IMR-90 (cell line): ENCODE measurements at regions not wholly inside any gene's neighbourhood (a gene's known extent, or its start where the extent isn't known, plus 50 kb on each side); places are given as distances from the start of the nearest gene placed in this dataset.

Experiments
- ATAC-seq: fragments of 200-7000 bp; cut with Tn5 transposase; 2 replicates; pipeline ENCODE4 v1.9.1; 2020; ENCODE audit warnings: low read depth, mild to moderate bottlenecking, moderate library complexity
- BruUV-seq: library from RNA; stranded (reverse); fragments of 400-500 nt; replicated peaks from 2 replicates; lab custom pipeline; 2021; lab: Mats Ljungman, UMichigan
- CTCF ChIA-PET: fragments of 300-600 bp; formaldehyde crosslinking; extraction: SDS; loops from one replicate; lab custom pipeline; 2021; ENCODE audit warnings: antibody characterized with exemption; lab: Yijun Ruan, JAX
- POLR2A ChIA-PET: fragments of 300-600 bp; sonication (Branson Sonifier 250); formaldehyde crosslinking; loops from one replicate; lab custom pipeline; 2022; ENCODE audit warnings: antibody characterized with exemption; ENCODE audit not compliant: unreplicated experiment; lab: Charles Lee
- DNase-seq: peaks from one replicate; pipeline ENCODE4 v3.0.0; 2013
- H2AFZ ChIP-seq: replicated peaks from 2 replicates; pipeline ENCODE3; 2013; ENCODE audit warnings: low read length, mild to moderate bottlenecking; ENCODE audit not compliant: poor library complexity
- H2AK5ac ChIP-seq: 2 replicates; pipeline ENCODE4 v1.6.1; 2013; ENCODE audit warnings: low read depth, low read length, inconsistent platforms
- H2AK9ac ChIP-seq: replicated peaks from 2 replicates; pipeline ENCODE3; 2013; ENCODE audit warnings: mild to moderate bottlenecking, low read depth, low read length, moderate library complexity; ENCODE audit not compliant: poor library complexity
- H2BK120ac ChIP-seq: 2 replicates; pipeline ENCODE4 v1.6.1; 2013; ENCODE audit warnings: low read depth, low read length, inconsistent platforms
- H2BK15ac ChIP-seq: 3 replicates; pipeline ENCODE4 v1.6.1; 2013; ENCODE audit warnings: low read depth, low read length, inconsistent platforms
- H2BK20ac ChIP-seq: 2 replicates; pipeline ENCODE4 v1.6.1; 2013; ENCODE audit warnings: low read depth, mild to moderate bottlenecking, inconsistent platforms, low read length, moderate library complexity
- H2BK5ac ChIP-seq: 2 replicates; pipeline ENCODE4 v1.6.1; 2013; ENCODE audit warnings: mild to moderate bottlenecking, low read depth, low read length, inconsistent platforms; ENCODE audit not compliant: poor library complexity, severe bottlenecking
- H3K14ac ChIP-seq: replicated peaks from 2 replicates; pipeline ENCODE4 v1.6.1; 2013; ENCODE audit warnings: low read depth, low read length, inconsistent platforms
- H3K18ac ChIP-seq: 2 replicates; pipeline ENCODE4 v1.6.1; 2013; ENCODE audit warnings: low read depth, low read length, control low read depth
- H3K23ac ChIP-seq: 2 replicates; pipeline ENCODE4 v1.6.1; 2013; ENCODE audit warnings: low read depth, low read length, inconsistent platforms
- H3K27ac ChIP-seq: 2 replicates; pipeline ENCODE4 v1.5.1; 2013; ENCODE audit warnings: mild to moderate bottlenecking, control low read depth, low read length; ENCODE audit not compliant: insufficient read depth
- H3K27me3 ChIP-seq: 2 replicates; pipeline ENCODE4 v1.6.1; 2013; ENCODE audit warnings: low read length; ENCODE audit not compliant: control insufficient read depth, insufficient read depth
- H3K36me3 ChIP-seq: 2 replicates; pipeline ENCODE4 v1.6.1; 2013; ENCODE audit warnings: low read length, mixed read lengths; ENCODE audit not compliant: control insufficient read depth, insufficient read depth
- H3K4ac ChIP-seq: 2 replicates; pipeline ENCODE4 v1.6.1; 2013; ENCODE audit warnings: low read depth, low read length, inconsistent platforms
- H3K4me1 ChIP-seq: 2 replicates; pipeline ENCODE4 v1.6.1; 2013; ENCODE audit warnings: low read length, mixed read lengths; ENCODE audit not compliant: control insufficient read depth, insufficient read depth
- H3K4me2 ChIP-seq: 2 replicates; pipeline ENCODE4 v1.6.1; 2013; ENCODE audit warnings: low read depth, mild to moderate bottlenecking, control low read depth, low read length, moderate library complexity
- H3K4me3 ChIP-seq: 2 replicates; pipeline ENCODE4 v1.5.1; 2013; ENCODE audit warnings: low read depth, mild to moderate bottlenecking, control low read depth, low read length, moderate library complexity; ENCODE audit not compliant: insufficient read depth
- H3K56ac ChIP-seq: 2 replicates; pipeline ENCODE4 v1.6.1; 2013; ENCODE audit warnings: low read length, inconsistent platforms; ENCODE audit not compliant: insufficient read depth; ENCODE audit errors: extremely low read depth
- H3K79me1 ChIP-seq, 2 experiments: 2 replicates each; pipeline ENCODE4 v1.6.1; 2013; ENCODE audit warnings: low read length in 2 of 2, inconsistent platforms in 1 of 2, low read depth in 1 of 2
- H3K9ac ChIP-seq: 2 replicates; pipeline ENCODE4 v1.6.1; 2013; ENCODE audit warnings: low read depth, low read length, control low read depth
- H3K9me1 ChIP-seq: 2 replicates; pipeline ENCODE4 v1.6.1; 2013; ENCODE audit warnings: low read length, inconsistent platforms; ENCODE audit not compliant: insufficient read depth
- H3K9me3 ChIP-seq: 2 replicates; pipeline ENCODE4 v1.6.1; 2013; ENCODE audit warnings: low read length; ENCODE audit not compliant: control insufficient read depth, insufficient read depth
- H4K20me1 ChIP-seq: 2 replicates; pipeline ENCODE4 v1.6.1; 2013; ENCODE audit warnings: low read length, inconsistent platforms; ENCODE audit not compliant: insufficient read depth
- H4K5ac ChIP-seq: 2 replicates; pipeline ENCODE4 v1.6.1; 2013; ENCODE audit warnings: mild to moderate bottlenecking, low read depth, low read length, control low read depth
- H4K8ac ChIP-seq, 2 experiments: 2 replicates each; pipeline ENCODE4 v1.6.1; 2013; ENCODE audit warnings: low read depth in 2 of 2, low read length in 2 of 2, control low read depth in 1 of 2, inconsistent platforms in 1 of 2
- H4K91ac ChIP-seq: 2 replicates; pipeline ENCODE4 v1.6.1; 2013; ENCODE audit warnings: low read depth, low read length, inconsistent platforms; ENCODE audit not compliant: insufficient read depth
- BHLHE40 ChIP-seq: fragments of 150-350 bp; IDR thresholded peaks from 2 replicates; pipeline ENCODE4 v1.6.1; 2016; ENCODE audit warnings: mild to moderate bottlenecking, low read depth, low read length
- CHD1 ChIP-seq: IDR thresholded peaks from 2 replicates; pipeline ENCODE4 v1.6.1; 2012; ENCODE audit warnings: low read depth, low read length, improper control_type of control experiment
- MAFK ChIP-seq: IDR thresholded peaks from 2 replicates; pipeline ENCODE4 v1.6.1; 2012; ENCODE audit warnings: low read depth, low read length, improper control_type of control experiment
- NFE2L2 ChIP-seq: fragments of 150-350 bp; IDR thresholded peaks from 2 replicates; pipeline ENCODE4 v1.6.1; 2016; ENCODE audit warnings: low read depth, mild to moderate bottlenecking, low read length
- POLR2A ChIP-seq: IDR thresholded peaks from 2 replicates; pipeline ENCODE4 v1.6.1; 2012; ENCODE audit warnings: mild to moderate bottlenecking, low read depth, low read length
- RAD21 ChIP-seq: IDR thresholded peaks from 2 replicates; pipeline ENCODE4 v1.6.1; 2012; ENCODE audit warnings: low read length, improper control_type of control experiment
- RCOR1 ChIP-seq: IDR thresholded peaks from 2 replicates; pipeline ENCODE4 v1.6.1; 2012; ENCODE audit warnings: mild to moderate bottlenecking, low read length, improper control_type of control experiment; ENCODE audit not compliant: insufficient replicate concordance
- SMC3 ChIP-seq: fragments of 150-350 bp; IDR thresholded peaks from 2 replicates; pipeline ENCODE4 v1.6.1; 2016; ENCODE audit warnings: low read depth, mild to moderate bottlenecking, antibody characterized with exemption, low read length, moderate library complexity
- WGBS, 2 experiments: methylation state at CpG; one replicate each; pipeline versions ENCODE4 v1.1.5 to v1.1.7; 2013; ENCODE audit warnings: missing lambda C conversion rate in 2 of 2; ENCODE audit not compliant: insufficient read length in 1 of 2; ENCODE audit errors: extremely low coverage in 2 of 2; 5-methylcytosine and 5-hydroxymethylcytosine counted together
- dilution Hi-C: fragments of 300-500 bp; cut with HindIII; formaldehyde crosslinking; loops from one replicate; pipeline ENCODE4 v1.14.3; 2018; ENCODE audit warnings: low sequenced_read_pairs; ENCODE audit not compliant: unreplicated experiment
- in situ Hi-C: fragments of 300-500 bp; cut with MboI; formaldehyde crosslinking; loops from 3 replicates; pipeline ENCODE4 v1.14.3; 2019; ENCODE audit warnings: low sequenced_read_pairs, inconsistent platforms, mixed read lengths
- intact Hi-C: fragments of 100-400 bp; cut with micrococcal nuclease; formaldehyde crosslinking; loops from 2 replicates; pipeline ENCODE4 v1.10.0; 2022
- TF ChIP-seq, protein P1 (sequence below): fragments of 150-350 bp; IDR thresholded peaks from 2 replicates; pipeline ENCODE4 v1.6.1; 2016; ENCODE audit warnings: low read depth, mild to moderate bottlenecking, low read length, moderate library complexity, borderline replicate concordance

DNA sequence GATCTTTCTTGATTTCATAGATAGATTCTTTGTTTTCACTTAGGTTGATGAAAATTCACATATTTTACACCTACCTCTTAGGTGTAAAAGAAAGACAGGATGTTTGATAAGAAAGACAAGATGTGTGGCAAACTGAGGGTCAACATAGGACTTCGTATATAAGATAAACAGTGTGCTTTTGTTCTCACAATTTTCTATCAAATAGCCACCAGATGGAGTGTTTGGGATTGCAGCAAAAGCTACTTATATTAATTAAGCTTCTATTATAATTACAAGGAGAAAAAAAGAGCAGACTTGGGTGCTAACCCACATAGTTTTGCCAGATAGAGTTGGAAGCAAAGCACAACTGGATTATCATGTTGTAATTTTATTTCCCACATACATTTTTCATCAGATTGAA, 232.9 kb downstream of the CDH7 start:
- Histone ChIP-seq H3K9ac (no peak overlapping the region), H4K20me1 (no peaks in the 10 kb centered on the region), H2BK5ac (no peak overlapping the region), H3K9me3 (peaks cover 2% of the 10 kb centered on the region; the same call in 1 of the 2 replicates), H2AK9ac (no peak overlapping the region), H3K27ac (no peak overlapping the region), H2AFZ (no peak overlapping the region), H3K36me3 (no peaks in the 10 kb centered on the region), H2BK15ac (no peak overlapping the region), H3K56ac (no peak overlapping the region), H3K14ac (no peak overlapping the region), H4K91ac (no peak overlapping the region), H3K23ac (no peak overlapping the region), H2BK20ac (no peak overlapping the region), H4K8ac (no peak overlapping the region), H2BK120ac (no peak overlapping the region), H3K79me1 (no peaks in the 10 kb centered on the region), H3K4me2 (no peak overlapping the region), H3K4me1 (no peaks in the 10 kb centered on the region), H4K5ac (no peak overlapping the region), H2AK5ac (no peak overlapping the region), H3K4me3 (no peak overlapping the region), H3K27me3 (no peaks in the 10 kb centered on the region), H3K18ac (no peak overlapping the region), H3K9me1 (no peaks in the 10 kb centered on the region), H3K4ac (no peak overlapping the region)
- no TSS peak for BruUV-seq
- in situ Hi-C loops (no loop called here), intact Hi-C loops (no loop called here), dilution Hi-C loops (no loop called here)
- ATAC-seq (no peak), DNase-seq (no peak)
- ChIA-PET CTCF (interaction anchor here (0.6 kb wide), 1 partner anchor 20 kb away, joined by 4 read pairs; no protein-coding TSS in a partner anchor), POLR2A (no interaction called here)
- no peak for TF ChIP-seq RAD21
- TF ChIP-seq CHD1, result no peak
- TF ChIP-seq BHLHE40, result no peak
- TF ChIP-seq MAFK, result no peak
- TF ChIP-seq RCOR1, result no peak
- no peak for TF ChIP-seq POLR2A
- no peak for TF ChIP-seq NFE2L2
- TF ChIP-seq, protein P1, sequence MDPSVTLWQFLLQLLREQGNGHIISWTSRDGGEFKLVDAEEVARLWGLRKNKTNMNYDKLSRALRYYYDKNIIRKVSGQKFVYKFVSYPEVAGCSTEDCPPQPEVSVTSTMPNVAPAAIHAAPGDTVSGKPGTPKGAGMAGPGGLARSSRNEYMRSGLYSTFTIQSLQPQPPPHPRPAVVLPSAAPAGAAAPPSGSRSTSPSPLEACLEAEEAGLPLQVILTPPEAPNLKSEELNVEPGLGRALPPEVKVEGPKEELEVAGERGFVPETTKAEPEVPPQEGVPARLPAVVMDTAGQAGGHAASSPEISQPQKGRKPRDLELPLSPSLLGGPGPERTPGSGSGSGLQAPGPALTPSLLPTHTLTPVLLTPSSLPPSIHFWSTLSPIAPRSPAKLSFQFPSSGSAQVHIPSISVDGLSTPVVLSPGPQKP, result no peak
- no peak for TF ChIP-seq SMC3
- no CpG with 5 or more reads among the region's 1 CpG for WGBS, 2 experiments
